Fibroblast of villous mesenchyme (primary cell): ENCODE measurements at regions not wholly inside any gene's neighbourhood (a gene's known extent, or its start where the extent isn't known, plus 50 kb on each side); places are given as distances from the start of the nearest gene placed in this dataset.

Experiments used
- DNase-seq: peaks from one replicate; pipeline ENCODE4 v3.0.0-alpha.2; 2010; ENCODE audit warnings: low read depth
- H3K4me3 ChIP-seq: 2 replicates; pipeline ENCODE4 v1.5.1; 2011; ENCODE audit warnings: low read depth, mild to moderate bottlenecking, low read length
- CTCF ChIP-seq: IDR thresholded peaks from 2 replicates; pipeline ENCODE4 v1.5.1; 2012; ENCODE audit warnings: low read depth, mild to moderate bottlenecking, low read length; ENCODE audit not compliant: insufficient read depth

- peak; percentile 16 for TF ChIP-seq CTCF
- no peak overlapping the region for H3K4me3 ChIP-seq
- DNase-seq, result no peak
Observed at GRCh38 chr19:22545751-22546150, 88.4 kb upstream of the ZNF492 start.

GRCh38 chr19:22533761-22534160, 100.4 kb upstream of the ZNF492 start:
- no peak overlapping the region for H3K4me3 ChIP-seq
- no peak for TF ChIP-seq CTCF
- DNase-seq, result no peak

- DNase-seq, result no peak
- no peak for TF ChIP-seq CTCF
- H3K4me3 ChIP-seq, result no peak overlapping the region
Observed at GRCh38 chr19:22532388-22533300, 101.5 kb upstream of the ZNF492 start.

- no peak for DNase-seq
- no peak for TF ChIP-seq CTCF
- H3K4me3 ChIP-seq, result no peak overlapping the region
Observed at GRCh38 chr19:22530042-22530441, 104.1 kb upstream of the ZNF492 start.

GRCh38 chr19:22528956-22529355, 105.2 kb upstream of the ZNF492 start:
- H3K4me3 ChIP-seq, result no peak overlapping the region
- no peak for DNase-seq
- TF ChIP-seq CTCF, result no peak

GRCh38 chr19:22527554-22527953, 105.4 kb upstream of the ZNF98 start:
- DNase-seq, result no peak
- no peak overlapping the region for H3K4me3 ChIP-seq
- TF ChIP-seq CTCF, result no peak

GRCh38 chr19:22526661-22527272, 104.6 kb upstream of the ZNF98 start:
- no peak for TF ChIP-seq CTCF
- no peak overlapping the region for H3K4me3 ChIP-seq
- DNase-seq, result no peak
